Neural cell (in vitro differentiated cells): ENCODE measurements at regions not wholly inside any gene's neighbourhood (a gene's known extent, or its start where the extent isn't known, plus 50 kb on each side); places are given as distances from the start of the nearest gene placed in this dataset.

ENCODE experiments used
- RAD21 ChIP-seq: fragments of 450-650 bp; conservative IDR thresholded peaks from 2 replicates; pipeline ENCODE4 v1.6.1; 2014; ENCODE audit warnings: antibody characterized with exemption, mild to moderate bottlenecking, moderate library complexity
- SMC3 ChIP-seq: fragments of 450-650 bp; conservative IDR thresholded peaks from 2 replicates; pipeline ENCODE4 v1.6.1; 2014; ENCODE audit warnings: antibody characterized with exemption, mild to moderate bottlenecking, moderate library complexity; ENCODE audit not compliant: poor library complexity
- TF ChIP-seq, protein P1 (sequence below): fragments of 450-650 bp; IDR thresholded peaks from 2 replicates; pipeline ENCODE4 v1.5.1; 2014; ENCODE audit warnings: antibody characterized with exemption, mild to moderate bottlenecking, moderate library complexity; ENCODE audit not compliant: poor library complexity, severe bottlenecking
- TF ChIP-seq, protein P2 (sequence below): IDR thresholded peaks from 2 replicates; pipeline ENCODE4 v1.6.1; 2012; ENCODE audit warnings: borderline replicate concordance

DNA sequence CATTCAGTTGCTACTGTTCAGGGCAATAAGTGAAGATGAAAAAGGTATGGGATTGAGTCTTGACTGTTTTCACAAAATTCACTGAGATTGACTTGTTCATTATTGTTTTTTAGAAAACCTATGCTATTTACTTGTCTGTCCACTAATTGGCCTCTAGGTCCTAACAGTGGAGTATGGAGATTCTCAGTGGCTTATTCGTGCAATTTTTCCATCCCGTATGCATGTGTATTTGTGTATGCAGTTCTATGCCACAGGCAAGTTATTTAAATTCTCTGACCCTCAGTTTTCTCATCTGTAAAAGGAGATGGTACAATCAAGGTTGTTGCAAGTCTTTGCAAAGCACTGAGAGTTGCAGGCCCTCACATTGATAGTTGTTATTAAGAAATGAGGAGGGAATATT lies 151.0 kb downstream of the BBOX1 start:
- TF ChIP-seq, protein P1, sequence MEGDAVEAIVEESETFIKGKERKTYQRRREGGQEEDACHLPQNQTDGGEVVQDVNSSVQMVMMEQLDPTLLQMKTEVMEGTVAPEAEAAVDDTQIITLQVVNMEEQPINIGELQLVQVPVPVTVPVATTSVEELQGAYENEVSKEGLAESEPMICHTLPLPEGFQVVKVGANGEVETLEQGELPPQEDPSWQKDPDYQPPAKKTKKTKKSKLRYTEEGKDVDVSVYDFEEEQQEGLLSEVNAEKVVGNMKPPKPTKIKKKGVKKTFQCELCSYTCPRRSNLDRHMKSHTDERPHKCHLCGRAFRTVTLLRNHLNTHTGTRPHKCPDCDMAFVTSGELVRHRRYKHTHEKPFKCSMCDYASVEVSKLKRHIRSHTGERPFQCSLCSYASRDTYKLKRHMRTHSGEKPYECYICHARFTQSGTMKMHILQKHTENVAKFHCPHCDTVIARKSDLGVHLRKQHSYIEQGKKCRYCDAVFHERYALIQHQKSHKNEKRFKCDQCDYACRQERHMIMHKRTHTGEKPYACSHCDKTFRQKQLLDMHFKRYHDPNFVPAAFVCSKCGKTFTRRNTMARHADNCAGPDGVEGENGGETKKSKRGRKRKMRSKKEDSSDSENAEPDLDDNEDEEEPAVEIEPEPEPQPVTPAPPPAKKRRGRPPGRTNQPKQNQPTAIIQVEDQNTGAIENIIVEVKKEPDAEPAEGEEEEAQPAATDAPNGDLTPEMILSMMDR: no peak
- TF ChIP-seq, protein P2, sequence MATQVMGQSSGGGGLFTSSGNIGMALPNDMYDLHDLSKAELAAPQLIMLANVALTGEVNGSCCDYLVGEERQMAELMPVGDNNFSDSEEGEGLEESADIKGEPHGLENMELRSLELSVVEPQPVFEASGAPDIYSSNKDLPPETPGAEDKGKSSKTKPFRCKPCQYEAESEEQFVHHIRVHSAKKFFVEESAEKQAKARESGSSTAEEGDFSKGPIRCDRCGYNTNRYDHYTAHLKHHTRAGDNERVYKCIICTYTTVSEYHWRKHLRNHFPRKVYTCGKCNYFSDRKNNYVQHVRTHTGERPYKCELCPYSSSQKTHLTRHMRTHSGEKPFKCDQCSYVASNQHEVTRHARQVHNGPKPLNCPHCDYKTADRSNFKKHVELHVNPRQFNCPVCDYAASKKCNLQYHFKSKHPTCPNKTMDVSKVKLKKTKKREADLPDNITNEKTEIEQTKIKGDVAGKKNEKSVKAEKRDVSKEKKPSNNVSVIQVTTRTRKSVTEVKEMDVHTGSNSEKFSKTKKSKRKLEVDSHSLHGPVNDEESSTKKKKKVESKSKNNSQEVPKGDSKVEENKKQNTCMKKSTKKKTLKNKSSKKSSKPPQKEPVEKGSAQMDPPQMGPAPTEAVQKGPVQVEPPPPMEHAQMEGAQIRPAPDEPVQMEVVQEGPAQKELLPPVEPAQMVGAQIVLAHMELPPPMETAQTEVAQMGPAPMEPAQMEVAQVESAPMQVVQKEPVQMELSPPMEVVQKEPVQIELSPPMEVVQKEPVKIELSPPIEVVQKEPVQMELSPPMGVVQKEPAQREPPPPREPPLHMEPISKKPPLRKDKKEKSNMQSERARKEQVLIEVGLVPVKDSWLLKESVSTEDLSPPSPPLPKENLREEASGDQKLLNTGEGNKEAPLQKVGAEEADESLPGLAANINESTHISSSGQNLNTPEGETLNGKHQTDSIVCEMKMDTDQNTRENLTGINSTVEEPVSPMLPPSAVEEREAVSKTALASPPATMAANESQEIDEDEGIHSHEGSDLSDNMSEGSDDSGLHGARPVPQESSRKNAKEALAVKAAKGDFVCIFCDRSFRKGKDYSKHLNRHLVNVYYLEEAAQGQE: no peak
- TF ChIP-seq RAD21 (no peak), SMC3 (no peak)
